ENCODE measurements at regions not wholly inside any gene's neighbourhood (a gene's known extent, or its start where the extent isn't known, plus 50 kb on each side); places are given as distances from the start of the nearest gene placed in this dataset.

DNA sequence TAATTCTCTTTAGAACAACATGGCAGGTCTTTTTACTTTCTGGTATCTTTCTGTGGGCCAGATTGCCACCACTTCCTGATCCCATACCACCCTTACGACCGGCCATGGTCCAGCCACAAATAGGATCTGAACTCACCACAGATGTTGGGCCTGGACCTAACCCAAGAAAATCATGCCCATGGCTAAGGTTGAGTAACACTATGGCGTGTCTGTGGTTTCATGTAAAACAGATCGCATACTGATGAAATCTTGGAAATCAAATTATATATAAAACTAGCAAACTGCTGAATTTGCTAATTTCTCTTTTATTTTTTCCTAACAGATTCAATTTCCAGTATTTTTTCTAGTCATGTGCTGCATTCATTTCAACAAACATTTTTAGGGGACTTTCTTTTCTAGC is 77.2 kb downstream of the CH25H start:
- Histone ChIP-seq H3K9ac (ENCODE audit: low read length) (no peak overlapping the region), H2AFZ (ENCODE audit: low read depth, low read length, poor library complexity, severe bottlenecking) (no peak overlapping the region), H3K27ac (ENCODE audit: low read depth, low read length) (no peak overlapping the region), H3K4me3 (replicated peaks in 1 of 2; ENCODE audit: low read depth in 1 of 2, low read length in 2 of 2) (no peak overlapping the region), H3K9me2 (ENCODE audit: insufficient read depth) (no peaks in the 10 kb centered on the region), H3K27me3 (ENCODE audit: insufficient read depth, low read length) (no peaks in the 10 kb centered on the region), H3K4me2 (ENCODE audit: low read length) (no peak overlapping the region), H3K36me3 (ENCODE audit: control insufficient read depth in 1 of 2, insufficient read depth in 2 of 2, low read length in 2 of 2) (no peaks in the 10 kb centered on the region), H3K79me2 (ENCODE audit: insufficient read depth, low read length) (no peaks in the 10 kb centered on the region), H3K9me3 (ENCODE audit: control insufficient read depth in 1 of 2, insufficient read depth in 1 of 2, low read depth in 1 of 2, low read length in 2 of 2) (no peaks in the 10 kb centered on the region), H3K4me1 (ENCODE audit: control insufficient read depth in 1 of 2, insufficient read depth in 2 of 2, low read length in 2 of 2) (no peaks in the 10 kb centered on the region), H4K20me1 (ENCODE audit: insufficient read depth) (no peaks in the 10 kb centered on the region)
- RAD21 ChIA-PET (ENCODE audit: low non-redundant PET in 1 of 2, low total read pairs in 2 of 2, uncharacterized antibody in 2 of 2, unreplicated experiment in 2 of 2), result no interaction called here
- no TSS peak for BruUV-seq (replicated peaks)
- CTCF ChIA-PET, result no interaction called here
- no peak for ATAC-seq
- intact Hi-C loops (cut with micrococcal nuclease), result no loop called here
- no peak for DNase-seq (ENCODE audit: low read depth, low spot score)
- no peak for TF ChIP-seq YY1 (IDR thresholded peaks at IDR 0.05; ENCODE audit: extremely low read depth, insufficient replicate concordance, low read depth, low read length)
- no peak for TF ChIP-seq EZH2phosphoT487 (IDR thresholded peaks at IDR 0.05; ENCODE audit: borderline replicate concordance)
- TF ChIP-seq, protein P1, sequence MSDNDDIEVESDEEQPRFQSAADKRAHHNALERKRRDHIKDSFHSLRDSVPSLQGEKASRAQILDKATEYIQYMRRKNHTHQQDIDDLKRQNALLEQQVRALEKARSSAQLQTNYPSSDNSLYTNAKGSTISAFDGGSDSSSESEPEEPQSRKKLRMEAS (IDR thresholded peaks at IDR 0.05), result no peak
- TF ChIP-seq, protein P2, sequence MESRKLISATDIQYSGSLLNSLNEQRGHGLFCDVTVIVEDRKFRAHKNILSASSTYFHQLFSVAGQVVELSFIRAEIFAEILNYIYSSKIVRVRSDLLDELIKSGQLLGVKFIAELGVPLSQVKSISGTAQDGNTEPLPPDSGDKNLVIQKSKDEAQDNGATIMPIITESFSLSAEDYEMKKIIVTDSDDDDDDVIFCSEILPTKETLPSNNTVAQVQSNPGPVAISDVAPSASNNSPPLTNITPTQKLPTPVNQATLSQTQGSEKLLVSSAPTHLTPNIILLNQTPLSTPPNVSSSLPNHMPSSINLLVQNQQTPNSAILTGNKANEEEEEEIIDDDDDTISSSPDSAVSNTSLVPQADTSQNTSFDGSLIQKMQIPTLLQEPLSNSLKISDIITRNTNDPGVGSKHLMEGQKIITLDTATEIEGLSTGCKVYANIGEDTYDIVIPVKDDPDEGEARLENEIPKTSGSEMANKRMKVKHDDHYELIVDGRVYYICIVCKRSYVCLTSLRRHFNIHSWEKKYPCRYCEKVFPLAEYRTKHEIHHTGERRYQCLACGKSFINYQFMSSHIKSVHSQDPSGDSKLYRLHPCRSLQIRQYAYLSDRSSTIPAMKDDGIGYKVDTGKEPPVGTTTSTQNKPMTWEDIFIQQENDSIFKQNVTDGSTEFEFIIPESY (IDR thresholded peaks at IDR 0.05; ENCODE audit: extremely low read depth, insufficient replicate concordance, low read length), result no peak
- TF ChIP-seq, protein P3, sequence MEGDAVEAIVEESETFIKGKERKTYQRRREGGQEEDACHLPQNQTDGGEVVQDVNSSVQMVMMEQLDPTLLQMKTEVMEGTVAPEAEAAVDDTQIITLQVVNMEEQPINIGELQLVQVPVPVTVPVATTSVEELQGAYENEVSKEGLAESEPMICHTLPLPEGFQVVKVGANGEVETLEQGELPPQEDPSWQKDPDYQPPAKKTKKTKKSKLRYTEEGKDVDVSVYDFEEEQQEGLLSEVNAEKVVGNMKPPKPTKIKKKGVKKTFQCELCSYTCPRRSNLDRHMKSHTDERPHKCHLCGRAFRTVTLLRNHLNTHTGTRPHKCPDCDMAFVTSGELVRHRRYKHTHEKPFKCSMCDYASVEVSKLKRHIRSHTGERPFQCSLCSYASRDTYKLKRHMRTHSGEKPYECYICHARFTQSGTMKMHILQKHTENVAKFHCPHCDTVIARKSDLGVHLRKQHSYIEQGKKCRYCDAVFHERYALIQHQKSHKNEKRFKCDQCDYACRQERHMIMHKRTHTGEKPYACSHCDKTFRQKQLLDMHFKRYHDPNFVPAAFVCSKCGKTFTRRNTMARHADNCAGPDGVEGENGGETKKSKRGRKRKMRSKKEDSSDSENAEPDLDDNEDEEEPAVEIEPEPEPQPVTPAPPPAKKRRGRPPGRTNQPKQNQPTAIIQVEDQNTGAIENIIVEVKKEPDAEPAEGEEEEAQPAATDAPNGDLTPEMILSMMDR (IDR thresholded peaks at IDR 0.05 in 2 of 3, conservative IDR thresholded peaks at IDR 0.05 in 1 of 3; ENCODE audit: borderline replicate concordance in 1 of 3, insufficient read depth in 1 of 3, low read depth in 2 of 3, low read length in 2 of 3), result no peak
- no peak for TF ChIP-seq ZNF274 (IDR thresholded peaks at IDR 0.05; ENCODE audit: low read depth, low read length)
- TF ChIP-seq POLR2AphosphoS5 (IDR thresholded peaks at IDR 0.05; ENCODE audit: low read depth, low read length), result no peak
- TF ChIP-seq, protein P4, sequence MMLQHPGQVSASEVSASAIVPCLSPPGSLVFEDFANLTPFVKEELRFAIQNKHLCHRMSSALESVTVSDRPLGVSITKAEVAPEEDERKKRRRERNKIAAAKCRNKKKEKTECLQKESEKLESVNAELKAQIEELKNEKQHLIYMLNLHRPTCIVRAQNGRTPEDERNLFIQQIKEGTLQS (IDR thresholded peaks at IDR 0.05), result no peak
- TF ChIP-seq RAD21 (IDR thresholded peaks at IDR 0.05; ENCODE audit: low read depth), result no peak
- no peak for TF ChIP-seq ELF1 (IDR thresholded peaks at IDR 0.05; ENCODE audit: borderline replicate concordance, low read depth)
- TF ChIP-seq JUND (IDR thresholded peaks at IDR 0.05), result no peak
- no peak for TF ChIP-seq SRF (IDR thresholded peaks at IDR 0.05; ENCODE audit: low read depth)
- no peak for TF ChIP-seq CBX3 (IDR thresholded peaks at IDR 0.05; ENCODE audit: low read depth)
- no peak for TF ChIP-seq POLR2A (IDR thresholded peaks at IDR 0.05; ENCODE audit: borderline replicate concordance, extremely low read depth, insufficient read depth, insufficient read length)
- TF ChIP-seq FOSL1 (IDR thresholded peaks at IDR 0.05; ENCODE audit: low read depth), result no peak
- TF ChIP-seq TCF7L2 (IDR thresholded peaks at IDR 0.05; ENCODE audit: borderline replicate concordance, extremely low read depth, insufficient read depth, insufficient read length), result no peak
- TF ChIP-seq SP1 (IDR thresholded peaks at IDR 0.05; ENCODE audit: low read depth), result no peak
- TF ChIP-seq SIN3A (IDR thresholded peaks at IDR 0.05; ENCODE audit: low read depth), result no peak
- TF ChIP-seq EGR1 (IDR thresholded peaks at IDR 0.05; ENCODE audit: low read depth), result no peak
- POLR2A ChIA-PET, result no interaction called here
